ENCODE measurements at regions not wholly inside any gene's neighbourhood (a gene's known extent, or its start where the extent isn't known, plus 50 kb on each side); places are given as distances from the start of the nearest gene placed in this dataset.
"Not testable (repeated sequence)": the region's sequence is repeated elsewhere in the genome, so short reads cannot be mapped to it uniquely, and the experiment has no call there.

- DNase-seq (ENCODE audit: low read depth): not testable (repeated sequence)
Measured at GRCh38 chr10:77740396-77740795, 102.8 kb upstream of the KCNMA1 start.

- no peak for DNase-seq (ENCODE audit: low read depth)
Measured at GRCh38 chr10:77738496-77739158, 101.0 kb upstream of the KCNMA1 start.

GRCh38 chr10:77737608-77738007 lies 100.0 kb upstream of the KCNMA1 start:
- no peak for DNase-seq (ENCODE audit: low read depth)

DNA sequence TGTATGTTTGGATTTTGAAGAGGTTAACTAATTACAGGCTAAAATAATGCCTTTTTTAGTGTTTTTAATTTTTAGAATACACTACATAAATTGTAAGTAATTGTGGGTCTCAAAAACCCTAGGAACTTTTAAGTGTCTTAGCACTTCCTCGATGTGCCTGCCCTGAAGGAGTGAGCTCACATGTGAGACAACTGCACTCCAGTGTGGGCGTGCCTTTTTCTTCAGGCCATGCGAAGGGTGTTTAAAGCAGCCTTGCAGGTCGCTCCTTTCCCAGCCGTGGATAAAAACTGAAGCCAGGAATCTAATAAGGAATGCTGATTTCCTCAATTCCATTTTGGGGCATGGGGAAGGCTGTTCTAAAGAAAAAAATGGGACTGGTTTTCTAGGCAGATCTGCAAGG lies 97.5 kb upstream of the KCNMA1 start:
- DNase-seq (ENCODE audit: low read depth): not testable (repeated sequence)

DNA sequence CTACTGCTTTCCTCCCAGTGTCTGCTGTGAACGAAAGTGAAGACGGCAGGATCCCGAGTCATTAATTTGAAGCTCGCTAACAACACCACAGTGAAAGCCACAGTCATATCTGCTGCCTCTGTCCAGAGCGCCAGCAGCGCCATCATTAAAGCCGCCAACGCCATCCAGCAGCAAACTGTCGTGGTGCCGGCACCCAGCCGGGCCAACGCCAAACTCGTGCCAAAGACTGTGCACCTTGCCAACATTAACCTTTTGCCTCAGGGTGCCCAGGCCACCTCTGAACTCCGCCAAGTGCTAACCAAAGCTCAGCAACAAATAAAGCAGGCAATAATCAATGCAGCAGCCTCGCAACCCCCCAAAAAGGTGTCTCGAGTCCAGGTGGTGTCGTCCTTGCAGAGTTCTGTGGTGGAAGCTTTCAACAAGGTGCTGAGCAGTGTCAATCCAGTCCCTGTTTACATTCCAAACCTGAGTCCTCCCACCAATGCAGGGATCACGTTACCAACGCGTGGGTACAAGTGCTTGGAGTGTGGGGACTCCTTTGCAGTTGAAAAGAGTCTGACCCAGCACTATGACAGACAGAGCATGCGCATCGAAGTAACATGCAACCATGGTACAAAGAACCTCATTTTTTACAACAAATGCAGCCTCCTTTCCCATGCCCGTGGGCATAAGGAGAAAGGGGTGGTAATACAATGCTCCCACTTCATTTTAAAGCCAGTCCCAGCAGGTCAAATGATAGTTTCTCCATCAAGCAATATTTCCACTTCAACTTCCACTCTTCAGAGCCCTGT lies 94.8 kb upstream of the KCNMA1 start:
- DNase-seq (ENCODE audit: low read depth): no peak

GRCh38 chr10:77727481-77727880 lies 89.9 kb upstream of the KCNMA1 start:
- no peak for DNase-seq (ENCODE audit: low read depth)

DNA sequence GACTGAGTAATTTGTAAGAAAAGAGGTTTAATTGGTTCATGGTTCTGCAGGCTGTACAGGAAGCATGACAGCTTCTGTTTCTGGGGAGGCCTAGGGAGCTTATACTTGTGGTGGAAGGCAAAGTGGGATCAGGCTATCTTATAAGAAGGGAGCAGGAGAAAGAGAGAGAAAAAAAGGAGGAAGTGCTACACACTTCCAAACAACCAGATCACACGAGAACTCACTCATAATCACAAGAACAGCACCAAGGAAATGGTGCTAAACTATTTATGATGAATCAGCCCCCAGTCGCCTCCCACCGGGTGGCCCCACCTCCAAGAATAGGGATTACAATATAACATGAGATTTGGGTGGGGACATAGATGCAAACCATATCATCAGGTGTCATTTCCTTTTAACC lies 89.1 kb upstream of the KCNMA1 start:
- DNase-seq (ENCODE audit: low read depth): no peak

GRCh38 chr10:77726301-77726700 lies 88.7 kb upstream of the KCNMA1 start:
- no peak for DNase-seq (ENCODE audit: low read depth)

- DNase-seq (ENCODE audit: low read depth): no peak
Measured at GRCh38 chr10:77724820-77725219, 87.2 kb upstream of the KCNMA1 start.

- no peak for DNase-seq (ENCODE audit: low read depth)
Measured at GRCh38 chr10:77723376-77723775, 85.8 kb upstream of the KCNMA1 start.

GRCh38 chr10:77722956-77723355 lies 85.3 kb upstream of the KCNMA1 start:
- DNase-seq (ENCODE audit: low read depth): not testable (repeated sequence)

- no peak for DNase-seq (ENCODE audit: low read depth)
Measured at GRCh38 chr10:77721815-77722214, 84.2 kb upstream of the KCNMA1 start.

DNA sequence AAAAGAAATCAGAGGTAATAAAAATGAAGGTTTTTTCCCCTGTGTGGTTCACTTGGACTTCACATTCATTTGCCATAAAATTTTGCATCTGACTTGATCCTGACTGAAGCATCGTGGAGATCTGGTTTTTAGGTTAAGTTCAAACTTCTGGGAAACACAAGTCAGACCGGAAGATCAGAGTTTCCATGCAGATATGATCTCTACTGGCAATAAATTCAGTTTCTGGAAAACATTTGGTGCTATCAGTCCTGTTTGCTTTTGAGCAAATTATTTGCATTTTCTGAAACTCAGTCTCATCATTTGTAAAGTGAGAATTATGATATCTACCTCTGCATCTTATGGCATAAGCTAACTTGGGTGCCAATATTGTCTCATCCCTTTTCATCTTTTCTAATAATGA lies 81.3 kb upstream of the KCNMA1 start:
- no peak for DNase-seq (ENCODE audit: low read depth)

- DNase-seq (ENCODE audit: low read depth): not testable (repeated sequence)
Measured at GRCh38 chr10:77718312-77718711, 80.7 kb upstream of the KCNMA1 start.

- DNase-seq (ENCODE audit: low read depth): no peak
Measured at GRCh38 chr10:77717336-77717735, 79.7 kb upstream of the KCNMA1 start.

DNA sequence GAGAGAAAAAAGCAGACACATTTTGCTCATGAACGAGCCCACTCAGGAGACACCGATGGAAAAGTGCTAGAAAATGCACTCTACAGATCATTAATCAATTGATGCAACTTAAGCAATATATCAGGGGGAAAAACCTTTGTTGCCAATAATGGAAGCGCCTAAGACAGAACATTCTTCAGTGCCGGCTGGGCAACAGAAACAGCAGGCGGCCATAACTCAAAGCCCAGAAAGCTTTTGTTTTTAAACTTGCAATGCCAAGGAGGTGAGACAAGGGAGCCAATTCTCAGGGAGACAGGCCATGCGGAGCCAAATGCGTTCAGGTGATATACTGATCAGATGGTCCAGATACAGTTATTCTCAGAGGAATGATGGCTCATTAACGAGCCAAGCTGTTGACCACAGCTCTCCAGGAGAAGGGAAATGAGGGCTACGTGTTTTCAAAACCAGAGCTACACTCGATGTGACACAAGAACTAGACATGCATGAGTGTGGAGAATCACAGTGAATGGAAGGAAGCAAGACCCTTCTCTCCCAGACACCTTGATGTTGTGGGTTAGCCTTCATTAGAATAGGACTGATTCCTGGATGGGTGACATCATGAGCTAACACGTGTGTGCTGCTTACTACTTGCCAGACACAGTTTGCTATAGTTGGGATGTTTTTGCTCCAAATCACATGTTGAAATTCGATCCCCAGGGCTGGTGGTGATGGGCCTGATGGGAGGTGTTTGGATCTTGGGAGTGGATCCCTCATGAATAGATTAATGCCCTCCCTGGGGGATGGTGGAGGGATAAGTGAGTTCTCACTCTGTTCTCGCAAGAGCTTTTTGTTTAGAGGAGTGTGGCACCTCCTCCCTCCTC lies 79.1 kb upstream of the KCNMA1 start:
- DNase-seq (ENCODE audit: low read depth): no peak

GRCh38 chr10:77715536-77715935 lies 77.9 kb upstream of the KCNMA1 start:
- DNase-seq (ENCODE audit: low read depth): no peak

DNA sequence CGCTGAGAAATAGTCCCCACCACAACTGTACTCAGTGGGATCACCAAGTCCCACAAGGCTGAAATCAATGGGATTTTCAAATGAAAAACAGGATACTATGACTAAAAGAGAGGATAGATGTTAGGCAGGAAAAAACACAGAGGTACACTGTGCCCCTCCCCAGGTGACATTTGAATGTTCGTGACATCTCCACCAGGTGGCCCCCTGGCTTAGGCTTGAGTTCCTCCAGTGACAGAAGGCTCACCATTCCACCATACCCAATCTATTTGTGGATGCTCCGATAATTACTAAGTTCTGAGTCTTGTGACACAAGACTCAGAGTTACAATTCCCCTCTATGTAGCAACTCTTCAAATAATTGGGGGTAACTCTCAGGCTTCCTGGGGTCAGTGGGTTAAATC lies 77.5 kb upstream of the KCNMA1 start:
- no peak for DNase-seq (ENCODE audit: low read depth)

DNA sequence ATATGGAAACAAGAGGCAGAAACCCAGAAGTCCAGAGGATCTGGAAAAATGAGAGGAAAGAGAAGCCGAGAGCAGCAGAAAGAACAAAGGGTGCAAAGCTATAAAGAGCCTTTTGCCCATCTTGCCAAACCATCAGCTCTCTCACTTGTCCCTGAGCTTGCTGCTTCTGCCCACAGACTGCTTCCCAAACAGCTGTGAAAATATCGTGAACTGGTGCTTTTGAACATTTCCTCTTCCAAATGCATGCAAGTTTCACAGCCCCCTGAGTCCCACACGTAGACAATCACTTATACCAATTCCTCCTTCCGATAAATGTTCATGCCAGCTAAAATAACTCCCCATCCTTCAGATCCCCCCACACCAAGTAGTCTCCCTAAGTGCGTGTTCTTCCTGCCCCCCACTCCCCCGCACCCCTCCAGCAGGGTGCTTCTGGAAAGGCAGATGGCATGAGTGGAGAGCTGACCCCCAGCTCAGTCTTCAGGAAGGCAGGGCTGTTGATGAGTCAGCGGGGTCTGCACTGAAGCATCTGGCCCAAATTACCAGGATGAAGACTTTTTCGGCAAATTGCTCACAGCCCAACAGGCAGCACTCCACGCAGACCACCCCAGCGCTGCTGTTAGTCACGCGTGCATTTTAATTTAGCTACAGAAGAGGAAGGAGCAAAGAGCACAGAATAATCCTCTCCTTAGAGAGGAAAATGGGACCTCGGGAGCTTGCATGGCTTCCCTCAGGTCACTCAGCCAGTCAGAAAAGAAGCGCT lies 76.1 kb upstream of the KCNMA1 start:
- DNase-seq (ENCODE audit: low read depth): no peak

GRCh38 chr10:77712207-77712606 lies 74.6 kb upstream of the KCNMA1 start:
- no peak for DNase-seq (ENCODE audit: low read depth)

GRCh38 chr10:77711683-77712049 lies 74.1 kb upstream of the KCNMA1 start:
- DNase-seq (ENCODE audit: low read depth): no peak

Data from activated T-cell treated with anti-CD3 and anti-CD28 coated beads for 1 hour (primary cell).